BJ (cell line): ENCODE measurements at regions not wholly inside any gene's neighbourhood (a gene's known extent, or its start where the extent isn't known, plus 50 kb on each side); places are given as distances from the start of the nearest gene placed in this dataset.

Source experiments
- CTCF ChIA-PET: fragments of 350-600 bp; formaldehyde crosslinking; extraction: SDS; loops from one replicate; lab custom pipeline; 2021; ENCODE audit warnings: antibody characterized with exemption, inconsistent platforms; lab: Yijun Ruan, JAX
- POLR2A ChIA-PET: fragments of 300-600 bp; sonication (Branson Sonifier 250); formaldehyde crosslinking; extraction: SDS; loops from one replicate; lab custom pipeline; 2021; ENCODE audit warnings: antibody characterized with exemption; lab: Charles Lee
- DNase-seq: peaks from one replicate; pipeline ENCODE4 v3.0.0-alpha.2; 2011; ENCODE audit warnings: low read depth
- H3K27me3 ChIP-seq: 2 replicates; pipeline ENCODE4 v1.6.0; 2011; ENCODE audit warnings: low read length; ENCODE audit not compliant: control insufficient read depth, insufficient read depth
- H3K36me3 ChIP-seq: 2 replicates; pipeline ENCODE4 v1.5.1; 2011; ENCODE audit warnings: low read length; ENCODE audit not compliant: control insufficient read depth, insufficient read depth
- H3K4me3 ChIP-seq: 2 replicates; pipeline ENCODE4 v1.5.1; 2011; ENCODE audit warnings: low read depth, mild to moderate bottlenecking, control low read depth, low read length
- CTCF ChIP-seq: IDR thresholded peaks from 2 replicates; pipeline ENCODE4 v1.5.1; 2011; ENCODE audit warnings: low read depth, mild to moderate bottlenecking, control low read depth, inconsistent platforms, low read length, moderate library complexity; ENCODE audit not compliant: insufficient read depth

GRCh38 chr10:64863836-64864235 lies 1342.6 kb downstream of the REEP3 start:
- DNase-seq, result no peak
- CTCF ChIA-PET, result no interaction called here

GRCh38 chr10:64867501-64867962 lies 1346.3 kb downstream of the REEP3 start:
- no peak for DNase-seq
- ChIA-PET POLR2A (no interaction called here), CTCF (no interaction called here)
- no peak for TF ChIP-seq CTCF
- no peak overlapping the region for H3K4me3 ChIP-seq
- H3K36me3 ChIP-seq, result no peaks in the 10 kb centered on the region
- no peaks in the 10 kb centered on the region for H3K27me3 ChIP-seq

More at GRCh38 chr10:64863836-64864235, 1342.6 kb downstream of the REEP3 start:
- Histone ChIP-seq H3K27me3 (no peaks in the 10 kb centered on the region), H3K4me3 (no peak overlapping the region), H3K36me3 (no peaks in the 10 kb centered on the region)
- no peak for TF ChIP-seq CTCF
- POLR2A ChIA-PET, result no interaction called here

GRCh38 chr10:64873088-64873487 lies 1351.9 kb downstream of the REEP3 start:
- no peak for TF ChIP-seq CTCF
- ChIA-PET POLR2A (no interaction called here), CTCF (no interaction called here)
- Histone ChIP-seq H3K36me3 (no peaks in the 10 kb centered on the region), H3K27me3 (no peaks in the 10 kb centered on the region), H3K4me3 (no peak overlapping the region)
- DNase-seq, result no peak

GRCh38 chr10:64873959-64874358 lies 1352.8 kb downstream of the REEP3 start:
- Histone ChIP-seq H3K27me3 (no peaks in the 10 kb centered on the region), H3K4me3 (no peak overlapping the region), H3K36me3 (no peaks in the 10 kb centered on the region)
- ChIA-PET POLR2A (no interaction called here), CTCF (no interaction called here)
- DNase-seq, result no peak
- TF ChIP-seq CTCF, result no peak

- ChIA-PET POLR2A (no interaction called here), CTCF (no interaction called here)
- Histone ChIP-seq H3K36me3 (no peaks in the 10 kb centered on the region), H3K4me3 (no peak overlapping the region), H3K27me3 (no peaks in the 10 kb centered on the region)
- no peak for TF ChIP-seq CTCF
- DNase-seq, result no peak
Measured at GRCh38 chr10:64880546-64880945, 1359.3 kb downstream of the REEP3 start.
